Loucy (cell line): ENCODE measurements at regions not wholly inside any gene's neighbourhood (a gene's known extent, or its start where the extent isn't known, plus 50 kb on each side); places are given as distances from the start of the nearest gene placed in this dataset.

ENCODE experiments used
- CTCF ChIP-seq: fragments of 200-600 bp; sonication (generic); conservative IDR thresholded peaks from 2 replicates; pipeline ENCODE4 v1.5.1; 2014; ENCODE audit warnings: mild to moderate bottlenecking, antibody characterized with exemption, low read length
- EZH2phosphoT487 ChIP-seq: fragments of 200-600 bp; IDR thresholded peaks from 2 replicates; pipeline ENCODE4 v1.6.1; 2018; ENCODE audit warnings: antibody characterized with exemption, mild to moderate bottlenecking, moderate library complexity, borderline replicate concordance

- TF ChIP-seq CTCF (no peak), EZH2phosphoT487 (no peak)
Measured at GRCh38 chr19:32082028-32082427, 263.4 kb upstream of the ZNF507 start.
